ENCODE measurements at regions not wholly inside any gene's neighbourhood (a gene's known extent, or its start where the extent isn't known, plus 50 kb on each side); places are given as distances from the start of the nearest gene placed in this dataset.

DNA sequence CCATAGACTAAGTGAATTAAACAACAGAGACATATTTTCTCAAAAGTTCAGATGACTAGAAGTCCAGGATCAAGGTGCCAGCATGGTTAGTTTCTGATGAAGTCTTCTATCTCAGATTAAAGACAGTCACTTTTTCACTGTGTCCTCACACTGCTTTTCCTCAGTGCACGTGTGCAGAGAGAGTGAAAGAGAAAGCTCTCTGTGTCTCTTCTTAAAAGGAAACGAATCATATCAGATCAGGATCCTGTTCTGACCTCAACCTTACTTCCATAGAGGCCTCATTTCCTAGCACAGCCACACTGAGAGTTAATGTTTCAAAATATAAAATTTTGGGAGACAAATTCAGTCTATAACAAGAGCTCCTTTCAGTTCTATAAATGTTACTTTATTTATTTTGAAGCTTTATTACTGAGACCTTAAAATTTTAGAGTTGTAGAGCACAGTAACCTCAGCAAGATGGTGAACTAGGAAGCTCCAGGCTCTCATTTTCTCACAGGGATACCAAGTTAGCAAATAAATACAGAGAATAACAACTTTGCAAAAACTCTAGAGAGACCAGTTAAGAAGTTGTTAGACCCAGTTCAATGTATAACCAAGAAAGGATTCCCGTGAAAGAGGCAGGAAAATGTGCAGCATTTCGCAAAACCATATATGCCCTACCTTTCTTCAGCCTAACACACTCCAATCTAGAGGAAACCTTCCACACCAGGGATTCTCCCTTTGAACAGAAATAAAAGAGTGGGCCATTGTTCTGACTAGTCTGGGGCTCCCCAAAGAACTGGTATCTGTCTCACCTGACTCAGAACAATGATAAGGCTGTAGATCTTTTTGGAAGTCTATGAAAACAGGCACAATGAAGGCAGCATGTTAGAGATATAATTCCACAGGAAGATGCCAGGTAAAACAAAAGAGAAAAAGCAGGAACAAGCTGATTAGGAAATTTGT is 372.2 kb downstream of the MRPL39 start:
- WGBS, result 82% methylated on average over 4 of the region's 4 CpGs
- Histone ChIP-seq H3K4me1 (ENCODE audit: insufficient read depth, low read length) (no peaks in the 10 kb centered on the region), H3K4me3 (ENCODE audit: low read length) (no peak overlapping the region), H3K9me3 (ENCODE audit: insufficient read depth, low read depth, low read length) (peaks cover 6% of the 10 kb centered on the region; the same call in 1 of the 2 replicates), H3K27ac (ENCODE audit: low read depth, low read length) (no peak overlapping the region), H3K36me3 (ENCODE audit: insufficient read depth, low read length) (no peaks in the 10 kb centered on the region), H3K27me3 (ENCODE audit: insufficient read depth, low read length) (no peaks in the 10 kb centered on the region), H3K9ac (ENCODE audit: low read depth, low read length) (no peak overlapping the region)

DNA sequence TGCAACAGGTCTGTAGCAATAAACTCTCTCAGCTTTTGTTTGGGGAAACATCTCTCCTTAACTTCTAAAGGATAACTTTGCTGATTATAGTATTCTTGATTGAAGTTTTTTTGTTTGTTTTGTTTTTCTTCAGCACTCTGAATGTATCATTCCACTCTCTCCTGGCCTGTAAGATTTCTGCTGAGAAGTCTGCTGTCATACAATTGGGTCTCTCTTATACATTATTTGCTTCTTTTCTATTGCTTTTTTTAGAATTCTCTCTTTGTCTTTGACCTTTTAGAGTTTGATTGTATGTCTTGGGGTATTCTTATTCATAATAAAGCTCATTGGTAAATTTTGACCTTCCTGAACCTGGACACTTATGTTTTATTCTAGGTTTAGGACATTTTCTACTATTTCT is 386.3 kb downstream of the MRPL39 start:
- Histone ChIP-seq H3K4me1 (ENCODE audit: insufficient read depth, low read length) (no peaks in the 10 kb centered on the region), H3K27me3 (ENCODE audit: insufficient read depth, low read length) (no peaks in the 10 kb centered on the region), H3K4me3 (ENCODE audit: low read length) (no peak overlapping the region)

DNA sequence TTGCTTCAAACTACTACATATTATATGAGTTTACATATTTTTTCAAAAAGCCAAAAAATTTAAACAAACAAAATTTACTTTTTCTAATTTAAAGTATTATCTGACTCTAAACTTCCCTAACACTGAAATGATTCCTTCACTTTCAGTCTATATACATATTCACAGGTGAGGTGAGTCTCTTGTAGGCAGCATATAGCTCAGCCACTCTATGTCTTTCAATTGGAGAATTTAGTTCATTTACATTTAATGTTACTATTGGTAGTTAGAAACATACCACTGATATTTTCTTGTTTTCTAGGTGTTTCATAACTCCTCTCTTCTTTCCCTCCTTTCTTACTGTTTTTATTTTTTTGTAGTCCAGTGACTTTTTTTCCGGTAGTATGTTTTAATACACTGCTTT is 387.1 kb downstream of the MRPL39 start:
- Histone ChIP-seq H3K36me3 (ENCODE audit: insufficient read depth, low read length) (no peaks in the 10 kb centered on the region), H3K4me1 (ENCODE audit: insufficient read depth, low read length) (no peaks in the 10 kb centered on the region), H3K4me3 (ENCODE audit: low read length) (no peak overlapping the region), H3K27me3 (ENCODE audit: insufficient read depth, low read length) (no peaks in the 10 kb centered on the region), H3K9ac (ENCODE audit: low read depth, low read length) (no peak overlapping the region), H3K27ac (ENCODE audit: low read depth, low read length) (no peak overlapping the region), H3K9me3 (ENCODE audit: insufficient read depth, low read depth, low read length) (peaks cover 20% of the 10 kb centered on the region)
- WGBS, result no CpG with 5 or more reads among the region's 1 CpG

More for the DNA sequence above, 386.3 kb downstream of the MRPL39 start:
- Histone ChIP-seq H3K9ac (ENCODE audit: low read depth, low read length) (no peak overlapping the region), H3K27ac (ENCODE audit: low read depth, low read length) (no peak overlapping the region), H3K36me3 (ENCODE audit: insufficient read depth, low read length) (no peaks in the 10 kb centered on the region), H3K9me3 (ENCODE audit: insufficient read depth, low read depth, low read length) (peaks cover 20% of the 10 kb centered on the region)

DNA sequence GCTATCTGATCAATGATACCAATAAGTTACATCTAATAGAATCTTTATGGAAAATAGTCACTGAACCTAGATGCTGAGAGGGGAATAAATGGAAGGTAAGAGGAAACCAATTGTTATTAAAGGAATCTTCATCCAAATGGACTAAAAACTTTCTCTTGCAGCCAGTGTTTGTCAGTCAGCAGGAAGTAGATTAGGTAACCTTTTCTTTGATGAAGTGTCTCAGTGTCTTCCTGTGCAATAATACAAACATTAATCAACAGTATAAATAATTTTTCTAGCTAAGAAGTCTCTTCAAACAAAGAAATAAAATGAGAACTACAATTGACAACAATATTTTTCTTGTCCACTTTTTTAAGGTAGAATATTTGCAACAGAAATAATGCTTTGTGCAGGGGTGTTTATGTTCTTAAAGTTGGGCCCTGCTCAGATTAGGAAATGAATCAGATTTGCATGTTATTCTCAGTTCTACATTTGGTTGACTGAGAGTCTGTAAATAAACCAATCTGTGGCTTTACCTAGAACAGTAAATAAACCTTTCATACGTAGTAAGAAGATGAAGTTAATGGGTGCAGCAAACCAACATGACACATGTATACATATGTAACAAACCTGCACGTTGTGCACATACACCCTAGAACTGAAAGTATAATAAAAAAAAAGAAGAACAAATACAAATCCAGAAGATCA is 391.4 kb downstream of the MRPL39 start:
- WGBS, result 80% methylated on average over 1 of the region's 2 CpGs
- Histone ChIP-seq H3K27ac (ENCODE audit: low read depth, low read length) (no peak overlapping the region), H3K36me3 (ENCODE audit: insufficient read depth, low read length) (no peaks in the 10 kb centered on the region), H3K4me1 (ENCODE audit: insufficient read depth, low read length) (no peaks in the 10 kb centered on the region), H3K27me3 (ENCODE audit: insufficient read depth, low read length) (no peaks in the 10 kb centered on the region), H3K9me3 (ENCODE audit: insufficient read depth, low read depth, low read length) (peaks cover 12% of the 10 kb centered on the region), H3K9ac (ENCODE audit: low read depth, low read length) (no peak overlapping the region), H3K4me3 (ENCODE audit: low read length) (no peak overlapping the region)

DNA sequence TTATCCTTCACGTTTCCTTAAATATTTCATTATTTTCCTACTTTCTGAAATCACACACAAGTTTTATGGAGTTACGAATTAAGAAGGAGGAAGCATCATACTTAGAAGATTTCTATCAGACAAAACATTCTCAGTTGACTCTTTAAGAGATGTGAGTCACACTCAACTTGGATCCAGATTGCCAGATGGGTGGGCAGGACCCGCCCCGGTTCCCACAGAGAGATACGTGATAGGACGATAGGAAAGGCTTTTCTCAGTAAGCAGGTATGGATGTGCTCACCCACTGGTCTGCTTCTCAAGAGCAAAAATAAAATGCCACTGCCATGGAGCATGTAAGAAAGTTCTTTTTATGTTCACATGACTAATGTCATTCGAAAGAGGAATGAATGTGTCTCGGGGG is 392.6 kb downstream of the MRPL39 start:
- Histone ChIP-seq H3K4me1 (ENCODE audit: insufficient read depth, low read length) (no peaks in the 10 kb centered on the region), H3K4me3 (ENCODE audit: low read length) (no peak overlapping the region), H3K9ac (ENCODE audit: low read depth, low read length) (no peak overlapping the region), H3K36me3 (ENCODE audit: insufficient read depth, low read length) (no peaks in the 10 kb centered on the region), H3K27ac (ENCODE audit: low read depth, low read length) (no peak overlapping the region), H3K9me3 (ENCODE audit: insufficient read depth, low read depth, low read length) (peaks cover under 1% of the 10 kb centered on the region; the same call in 1 of the 2 replicates), H3K27me3 (ENCODE audit: insufficient read depth, low read length) (no peaks in the 10 kb centered on the region)
- WGBS, result 91% methylated on average over 8 of the region's 8 CpGs

DNA sequence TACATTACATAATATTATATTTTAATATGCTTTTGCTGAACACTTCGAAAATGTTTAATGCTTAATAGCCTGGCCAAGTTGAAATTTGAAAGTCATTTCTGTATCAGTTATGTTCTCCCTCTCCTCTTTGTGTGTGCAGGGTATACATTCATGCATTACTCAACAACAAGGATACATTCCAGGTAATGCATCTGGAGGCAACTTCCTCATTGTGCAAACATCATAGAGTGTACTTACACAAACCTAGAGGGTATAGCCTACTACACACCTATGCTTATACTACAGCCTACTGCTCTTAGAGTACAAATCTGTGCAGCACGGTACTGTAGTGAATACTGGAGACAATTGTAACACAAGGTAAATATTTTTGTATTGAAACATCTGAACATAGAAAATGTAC is 407.3 kb downstream of the MRPL39 start:
- no peak overlapping the region for H3K4me3 ChIP-seq (ENCODE audit: low read length)
- no peaks in the 10 kb centered on the region for H3K36me3 ChIP-seq (ENCODE audit: insufficient read depth, low read length)
- no CpG with 5 or more reads among the region's 2 CpGs for WGBS
- no peaks in the 10 kb centered on the region for H3K9me3 ChIP-seq (ENCODE audit: insufficient read depth, low read depth, low read length)
- no peak overlapping the region for H3K9ac ChIP-seq (ENCODE audit: low read depth, low read length)
- no peaks in the 10 kb centered on the region for H3K27me3 ChIP-seq (ENCODE audit: insufficient read depth, low read length)
- H3K4me1 ChIP-seq (ENCODE audit: insufficient read depth, low read length), result no peaks in the 10 kb centered on the region
- H3K27ac ChIP-seq (ENCODE audit: low read depth, low read length), result no peak overlapping the region

DNA sequence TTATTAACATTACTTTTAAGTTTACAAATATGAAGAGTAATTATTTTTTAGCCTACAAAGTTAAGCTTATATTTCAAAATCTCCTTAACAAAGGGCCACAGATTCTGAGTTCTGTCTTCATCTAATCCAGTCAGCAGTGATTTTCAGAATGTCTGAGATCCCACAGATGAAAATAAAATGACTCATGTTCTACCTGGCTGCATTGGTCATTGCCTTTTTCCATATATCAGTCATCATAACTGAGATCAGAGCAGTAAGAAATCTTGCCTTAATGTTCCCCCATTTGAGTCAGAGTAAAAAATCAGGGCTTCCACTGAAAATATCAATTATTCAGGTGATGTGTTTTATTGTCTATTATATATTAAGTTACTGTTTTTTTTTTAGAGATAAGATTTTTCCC is 416.1 kb downstream of the MRPL39 start:
- no peak overlapping the region for H3K9ac ChIP-seq (ENCODE audit: low read depth, low read length)
- H3K9me3 ChIP-seq (ENCODE audit: insufficient read depth, low read depth, low read length), result no peaks in the 10 kb centered on the region
- no peaks in the 10 kb centered on the region for H3K4me1 ChIP-seq (ENCODE audit: insufficient read depth, low read length)
- no peaks in the 10 kb centered on the region for H3K36me3 ChIP-seq (ENCODE audit: insufficient read depth, low read length)
- H3K27ac ChIP-seq (ENCODE audit: low read depth, low read length), result no peak overlapping the region
- no peaks in the 10 kb centered on the region for H3K27me3 ChIP-seq (ENCODE audit: insufficient read depth, low read length)
- H3K4me3 ChIP-seq (ENCODE audit: low read length), result no peak overlapping the region

DNA sequence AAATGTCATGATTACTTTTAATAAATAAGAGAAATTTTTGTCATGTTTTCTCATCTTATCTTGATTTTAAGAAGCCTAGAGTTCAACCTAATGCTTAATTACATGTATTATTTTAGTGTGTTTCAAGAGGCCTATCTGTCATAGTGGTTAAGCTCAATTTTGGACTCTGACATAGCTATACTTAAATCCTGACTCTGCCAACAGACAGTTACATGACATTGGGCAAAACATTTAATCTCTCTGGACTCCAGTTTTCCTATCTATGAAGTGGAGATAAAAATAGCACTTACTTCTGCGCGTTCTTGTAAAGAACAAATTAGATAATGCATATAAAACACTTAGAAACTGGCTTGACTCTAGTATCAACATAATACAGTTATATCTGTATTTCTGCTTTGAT is 417.8 kb downstream of the MRPL39 start:
- no peaks in the 10 kb centered on the region for H3K4me1 ChIP-seq (ENCODE audit: insufficient read depth, low read length)
- H3K9me3 ChIP-seq (ENCODE audit: insufficient read depth, low read depth, low read length), result no peaks in the 10 kb centered on the region
- H3K9ac ChIP-seq (ENCODE audit: low read depth, low read length), result no peak overlapping the region
- no peak overlapping the region for H3K4me3 ChIP-seq (ENCODE audit: low read length)
- H3K27me3 ChIP-seq (ENCODE audit: insufficient read depth, low read length), result no peaks in the 10 kb centered on the region
- H3K27ac ChIP-seq (ENCODE audit: low read depth, low read length), result no peak overlapping the region
- no peaks in the 10 kb centered on the region for H3K36me3 ChIP-seq (ENCODE audit: insufficient read depth, low read length)
- WGBS, result no CpG with 5 or more reads among the region's 2 CpGs

DNA sequence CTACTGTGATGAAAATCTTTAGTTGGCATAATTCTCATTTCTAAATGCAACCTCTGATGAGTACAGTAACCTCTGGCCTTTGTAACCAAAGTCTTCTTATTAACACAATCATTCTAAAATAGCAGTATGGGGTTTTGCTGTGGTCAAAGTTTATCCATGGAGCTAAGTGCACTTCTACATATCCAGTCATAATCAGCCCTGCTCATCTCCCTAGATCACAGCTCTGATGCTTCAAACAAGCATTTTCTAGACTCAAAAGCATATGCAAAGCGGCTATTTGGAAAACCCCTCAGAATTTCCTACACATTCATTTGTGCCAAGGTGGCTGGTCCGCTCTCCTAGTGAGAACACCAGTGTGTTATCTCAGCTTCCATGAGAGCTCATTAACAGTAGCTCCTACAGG is 418.6 kb downstream of the MRPL39 start:
- 89% methylated on average over 2 of the region's 2 CpGs for WGBS
- no peaks in the 10 kb centered on the region for H3K36me3 ChIP-seq (ENCODE audit: insufficient read depth, low read length)
- no peak overlapping the region for H3K9ac ChIP-seq (ENCODE audit: low read depth, low read length)
- no peak overlapping the region for H3K4me3 ChIP-seq (ENCODE audit: low read length)
- H3K27ac ChIP-seq (ENCODE audit: low read depth, low read length), result no peak overlapping the region
- H3K4me1 ChIP-seq (ENCODE audit: insufficient read depth, low read length), result no peaks in the 10 kb centered on the region
- H3K27me3 ChIP-seq (ENCODE audit: insufficient read depth, low read length), result no peaks in the 10 kb centered on the region
- no peaks in the 10 kb centered on the region for H3K9me3 ChIP-seq (ENCODE audit: insufficient read depth, low read depth, low read length)

DNA sequence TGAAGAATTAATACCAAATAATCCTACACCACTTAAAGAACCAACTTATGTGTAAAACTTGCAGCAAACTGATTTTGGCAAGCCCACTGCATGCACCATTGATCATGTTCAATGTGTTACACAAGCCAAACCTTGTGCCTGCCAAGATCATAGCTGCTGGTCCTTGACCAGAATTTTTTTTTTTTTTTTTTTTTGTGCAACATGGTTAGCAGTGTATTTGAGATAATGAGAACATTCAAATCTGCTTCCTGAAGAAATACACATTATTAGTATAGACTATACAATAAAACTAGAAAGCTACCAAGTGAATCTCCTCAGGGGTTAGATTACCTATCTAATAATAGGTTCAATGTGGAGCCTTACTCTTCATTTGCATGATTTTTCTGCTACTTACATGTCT is 421.0 kb downstream of the MRPL39 start:
- no peaks in the 10 kb centered on the region for H3K9me3 ChIP-seq (ENCODE audit: insufficient read depth, low read depth, low read length)
- no peaks in the 10 kb centered on the region for H3K27me3 ChIP-seq (ENCODE audit: insufficient read depth, low read length)
- H3K4me1 ChIP-seq (ENCODE audit: insufficient read depth, low read length), result no peaks in the 10 kb centered on the region
- H3K9ac ChIP-seq (ENCODE audit: low read depth, low read length), result no peak overlapping the region
- no peaks in the 10 kb centered on the region for H3K36me3 ChIP-seq (ENCODE audit: insufficient read depth, low read length)
- no peak overlapping the region for H3K27ac ChIP-seq (ENCODE audit: low read depth, low read length)
- H3K4me3 ChIP-seq (ENCODE audit: low read length), result no peak overlapping the region

DNA sequence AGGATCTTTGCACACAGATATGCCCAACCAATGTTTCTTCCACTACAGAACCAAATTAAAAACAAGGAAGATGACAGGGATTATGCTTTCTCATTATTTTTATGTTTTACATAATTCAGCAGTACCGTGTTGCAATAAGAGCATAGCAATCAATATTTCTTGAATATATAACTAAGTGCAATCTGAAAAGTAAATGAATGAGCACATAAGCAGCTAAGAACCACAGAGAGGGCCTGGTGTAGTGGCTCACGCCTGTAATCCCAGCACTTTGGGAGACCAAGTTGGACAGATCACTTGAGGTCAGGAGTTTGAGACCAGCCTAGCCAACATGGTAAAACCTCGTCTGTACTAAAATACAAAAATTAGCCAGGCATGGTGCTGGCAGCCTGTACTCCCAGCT is 423.7 kb downstream of the MRPL39 start:
- no peak overlapping the region for H3K9ac ChIP-seq (ENCODE audit: low read depth, low read length)
- 89% methylated on average over 3 of the region's 3 CpGs for WGBS
- no peaks in the 10 kb centered on the region for H3K4me1 ChIP-seq (ENCODE audit: insufficient read depth, low read length)
- no peak overlapping the region for H3K4me3 ChIP-seq (ENCODE audit: low read length)
- no peak overlapping the region for H3K27ac ChIP-seq (ENCODE audit: low read depth, low read length)
- no peaks in the 10 kb centered on the region for H3K36me3 ChIP-seq (ENCODE audit: insufficient read depth, low read length)
- H3K27me3 ChIP-seq (ENCODE audit: insufficient read depth, low read length), result no peaks in the 10 kb centered on the region
- no peaks in the 10 kb centered on the region for H3K9me3 ChIP-seq (ENCODE audit: insufficient read depth, low read depth, low read length)

Measured in HUES64 (cell line).